SK-N-SH (cell line): ENCODE measurements at regions not wholly inside any gene's neighbourhood (a gene's known extent, or its start where the extent isn't known, plus 50 kb on each side); places are given as distances from the start of the nearest gene placed in this dataset.

ENCODE experiments used
- TF ChIP-seq, protein P1 (sequence below): fragments of 150-350 bp; IDR thresholded peaks from 2 replicates; pipeline ENCODE4 v1.6.1; 2017; ENCODE audit warnings: antibody characterized with exemption, low read length, low read depth, borderline replicate concordance
- TF ChIP-seq, protein P2 (sequence below): fragments of 200-600 bp; sonication (generic); IDR thresholded peaks from 2 replicates; pipeline ENCODE4 v1.6.1; 2017; ENCODE audit warnings: antibody characterized with exemption, mild to moderate bottlenecking, moderate library complexity

DNA sequence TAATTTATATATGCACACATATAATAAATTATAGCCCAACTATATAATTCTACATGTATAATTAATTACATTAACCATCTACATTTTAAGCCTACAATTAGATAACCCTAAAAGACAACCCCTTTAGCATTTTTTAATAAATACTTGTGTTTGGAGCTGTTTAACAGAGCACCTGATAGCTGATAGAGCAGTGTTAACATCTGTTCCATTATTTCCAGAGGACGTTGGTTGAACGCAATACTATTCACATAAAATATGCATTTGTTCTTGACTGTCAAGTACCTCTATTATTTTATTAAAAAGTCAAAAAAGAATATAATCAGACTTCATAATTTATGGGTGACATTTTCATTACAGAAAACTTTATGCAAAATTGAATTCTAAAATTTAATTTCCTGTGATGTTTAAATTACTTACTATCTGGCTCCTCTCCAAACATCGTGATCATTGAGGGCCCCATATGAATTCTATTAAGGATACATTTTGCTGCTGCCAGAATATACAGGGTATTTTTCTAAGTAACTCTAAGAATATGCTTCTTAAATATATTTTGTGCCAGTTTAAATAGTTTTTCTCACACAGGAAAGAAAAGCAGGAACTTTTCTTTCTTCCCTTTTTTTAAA, 234.3 kb downstream of the SHOX2 start:
- TF ChIP-seq, protein P1, sequence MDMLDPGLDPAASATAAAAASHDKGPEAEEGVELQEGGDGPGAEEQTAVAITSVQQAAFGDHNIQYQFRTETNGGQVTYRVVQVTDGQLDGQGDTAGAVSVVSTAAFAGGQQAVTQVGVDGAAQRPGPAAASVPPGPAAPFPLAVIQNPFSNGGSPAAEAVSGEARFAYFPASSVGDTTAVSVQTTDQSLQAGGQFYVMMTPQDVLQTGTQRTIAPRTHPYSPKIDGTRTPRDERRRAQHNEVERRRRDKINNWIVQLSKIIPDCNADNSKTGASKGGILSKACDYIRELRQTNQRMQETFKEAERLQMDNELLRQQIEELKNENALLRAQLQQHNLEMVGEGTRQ, result no peak
- TF ChIP-seq, protein P2, sequence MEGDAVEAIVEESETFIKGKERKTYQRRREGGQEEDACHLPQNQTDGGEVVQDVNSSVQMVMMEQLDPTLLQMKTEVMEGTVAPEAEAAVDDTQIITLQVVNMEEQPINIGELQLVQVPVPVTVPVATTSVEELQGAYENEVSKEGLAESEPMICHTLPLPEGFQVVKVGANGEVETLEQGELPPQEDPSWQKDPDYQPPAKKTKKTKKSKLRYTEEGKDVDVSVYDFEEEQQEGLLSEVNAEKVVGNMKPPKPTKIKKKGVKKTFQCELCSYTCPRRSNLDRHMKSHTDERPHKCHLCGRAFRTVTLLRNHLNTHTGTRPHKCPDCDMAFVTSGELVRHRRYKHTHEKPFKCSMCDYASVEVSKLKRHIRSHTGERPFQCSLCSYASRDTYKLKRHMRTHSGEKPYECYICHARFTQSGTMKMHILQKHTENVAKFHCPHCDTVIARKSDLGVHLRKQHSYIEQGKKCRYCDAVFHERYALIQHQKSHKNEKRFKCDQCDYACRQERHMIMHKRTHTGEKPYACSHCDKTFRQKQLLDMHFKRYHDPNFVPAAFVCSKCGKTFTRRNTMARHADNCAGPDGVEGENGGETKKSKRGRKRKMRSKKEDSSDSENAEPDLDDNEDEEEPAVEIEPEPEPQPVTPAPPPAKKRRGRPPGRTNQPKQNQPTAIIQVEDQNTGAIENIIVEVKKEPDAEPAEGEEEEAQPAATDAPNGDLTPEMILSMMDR, result no peak
